Loucy (cell line): ENCODE measurements at regions not wholly inside any gene's neighbourhood (a gene's known extent, or its start where the extent isn't known, plus 50 kb on each side); places are given as distances from the start of the nearest gene placed in this dataset.

Experiments used
- H2AFZ ChIP-seq: fragments of 200-600 bp; sonication (generic); 2 replicates; pipeline ENCODE4 v1.6.0; 2016; ENCODE audit warnings: antibody characterized with exemption, mild to moderate bottlenecking, low read length, moderate library complexity
- H3F3A ChIP-seq: fragments of 200-600 bp; 2 replicates; pipeline ENCODE4 v1.6.0; 2016; ENCODE audit warnings: antibody characterized with exemption, low read depth, mild to moderate bottlenecking
- H3K27me3 ChIP-seq: fragments of 200-600 bp; sonication (generic); 2 replicates; pipeline ENCODE4 v1.6.1; 2014; ENCODE audit warnings: low read length, mild to moderate bottlenecking; ENCODE audit not compliant: insufficient read depth, poor library complexity, severe bottlenecking
- H3K36me3 ChIP-seq: fragments of 200-600 bp; sonication (generic); 2 replicates; pipeline ENCODE4 v1.6.1; 2016; ENCODE audit warnings: low read length; ENCODE audit not compliant: insufficient read depth
- H3K4me1 ChIP-seq: fragments of 200-600 bp; sonication (generic); 2 replicates; pipeline ENCODE4 v1.5.1; 2014; ENCODE audit warnings: low read length, mild to moderate bottlenecking; ENCODE audit not compliant: insufficient read depth, poor library complexity, severe bottlenecking
- H3K4me2 ChIP-seq: fragments of 200-600 bp; sonication (generic); 2 replicates; pipeline ENCODE4 v1.6.0; 2014; ENCODE audit warnings: antibody characterized with exemption, low read length, low read depth, mild to moderate bottlenecking; ENCODE audit not compliant: poor library complexity, severe bottlenecking
- H3K4me3 ChIP-seq: fragments of 200-600 bp; sonication (generic); 2 replicates; pipeline ENCODE4 v1.5.1; 2014; ENCODE audit warnings: low read length, mild to moderate bottlenecking, mixed read lengths; ENCODE audit not compliant: poor library complexity, severe bottlenecking
- H3K79me2 ChIP-seq: fragments of 200-600 bp; sonication (generic); 2 replicates; pipeline ENCODE4 v1.6.1; 2014; ENCODE audit warnings: low read length; ENCODE audit not compliant: insufficient read depth
- H3K9ac ChIP-seq: fragments of 200-600 bp; sonication (generic); 2 replicates; pipeline ENCODE4 v1.6.0; 2014; ENCODE audit warnings: mild to moderate bottlenecking, low read depth, low read length, moderate library complexity; ENCODE audit not compliant: poor library complexity, severe bottlenecking
- H3K9me2 ChIP-seq: fragments of 200-600 bp; sonication (generic); replicated peaks from 2 replicates; pipeline ENCODE4 v1.6.1; 2016; ENCODE audit warnings: low read depth, low read length, mixed read lengths
- H3K9me3 ChIP-seq: fragments of 200-600 bp; sonication (generic); 2 replicates; pipeline ENCODE4 v1.6.1; 2014; ENCODE audit warnings: mild to moderate bottlenecking, antibody characterized with exemption, low read length, low read depth; ENCODE audit not compliant: insufficient read depth
- H4K20me1 ChIP-seq: fragments of 200-600 bp; sonication (generic); 2 replicates; pipeline ENCODE4 v1.6.0; 2014; ENCODE audit warnings: antibody characterized with exemption, low read length, mild to moderate bottlenecking; ENCODE audit not compliant: insufficient read depth, poor library complexity, severe bottlenecking
- CTCF ChIP-seq: fragments of 200-600 bp; sonication (generic); conservative IDR thresholded peaks from 2 replicates; pipeline ENCODE4 v1.5.1; 2014; ENCODE audit warnings: mild to moderate bottlenecking, antibody characterized with exemption, low read length
- EZH2phosphoT487 ChIP-seq: fragments of 200-600 bp; IDR thresholded peaks from 2 replicates; pipeline ENCODE4 v1.6.1; 2018; ENCODE audit warnings: antibody characterized with exemption, mild to moderate bottlenecking, moderate library complexity, borderline replicate concordance

GRCh38 chr4:178453057-178453456 lies 1010.8 kb upstream of the AGA start:
- no peak overlapping the region for H3K9ac ChIP-seq
- no peak overlapping the region for H2AFZ ChIP-seq
- no peaks in the 10 kb centered on the region for H3K9me2 ChIP-seq
- H4K20me1 ChIP-seq: no peaks in the 10 kb centered on the region
- no peak overlapping the region for H3K4me2 ChIP-seq
- TF ChIP-seq EZH2phosphoT487: no peak
- TF ChIP-seq CTCF: no peak
- no peak overlapping the region for H3K4me3 ChIP-seq
- no peaks in the 10 kb centered on the region; the same call in 1 of the 2 replicates for H3K9me3 ChIP-seq
- H3K79me2 ChIP-seq: no peaks in the 10 kb centered on the region
- no peaks in the 10 kb centered on the region for H3K4me1 ChIP-seq
- H3K27me3 ChIP-seq: no peaks in the 10 kb centered on the region
- H3F3A ChIP-seq: no peaks in the 10 kb centered on the region
- H3K36me3 ChIP-seq: no peaks in the 10 kb centered on the region

- Histone ChIP-seq H3K27me3 (no peaks in the 10 kb centered on the region), H2AFZ (no peak overlapping the region), H3K4me1 (no peaks in the 10 kb centered on the region), H3K4me3 (no peak overlapping the region), H3F3A (no peaks in the 10 kb centered on the region), H3K9me3 (peaks cover 5% of the 10 kb centered on the region; the same call in 1 of the 2 replicates), H3K79me2 (no peaks in the 10 kb centered on the region), H3K9ac (no peak overlapping the region), H3K36me3 (no peaks in the 10 kb centered on the region), H4K20me1 (no peaks in the 10 kb centered on the region), H3K9me2 (no peaks in the 10 kb centered on the region), H3K4me2 (no peak overlapping the region)
- TF ChIP-seq CTCF (no peak), EZH2phosphoT487 (no peak)
Observed at GRCh38 chr4:178457286-178457685, 1015.0 kb upstream of the AGA start.

GRCh38 chr4:178462710-178463109 lies 1020.5 kb upstream of the AGA start:
- Histone ChIP-seq H3K9me3 (peaks cover 5% of the 10 kb centered on the region; the same call in 1 of the 2 replicates), H3F3A (no peaks in the 10 kb centered on the region), H3K36me3 (no peaks in the 10 kb centered on the region), H4K20me1 (no peaks in the 10 kb centered on the region), H3K4me3 (no peak overlapping the region), H2AFZ (no peak overlapping the region), H3K79me2 (no peaks in the 10 kb centered on the region), H3K4me1 (no peaks in the 10 kb centered on the region), H3K27me3 (no peaks in the 10 kb centered on the region), H3K4me2 (no peak overlapping the region), H3K9me2 (0 out of 2 replicates have a peak, but pooled peaks cover 3% of the 10 kb centered on the region), H3K9ac (no peak overlapping the region)
- no peak for TF ChIP-seq EZH2phosphoT487
- TF ChIP-seq CTCF: no peak
